Kidney glomerular epithelial cell (primary cell): ENCODE measurements at regions not wholly inside any gene's neighbourhood (a gene's known extent, or its start where the extent isn't known, plus 50 kb on each side); places are given as distances from the start of the nearest gene placed in this dataset.

Experiments used
- DNase-seq: peaks from one replicate; lab custom pipeline; 2025; lab: John Stamatoyannopoulos, UW

GRCh38 chr6:14713008-14713960, 532.6 kb upstream of the JARID2 start:
- peak; percentile 11 for DNase-seq

DNA sequence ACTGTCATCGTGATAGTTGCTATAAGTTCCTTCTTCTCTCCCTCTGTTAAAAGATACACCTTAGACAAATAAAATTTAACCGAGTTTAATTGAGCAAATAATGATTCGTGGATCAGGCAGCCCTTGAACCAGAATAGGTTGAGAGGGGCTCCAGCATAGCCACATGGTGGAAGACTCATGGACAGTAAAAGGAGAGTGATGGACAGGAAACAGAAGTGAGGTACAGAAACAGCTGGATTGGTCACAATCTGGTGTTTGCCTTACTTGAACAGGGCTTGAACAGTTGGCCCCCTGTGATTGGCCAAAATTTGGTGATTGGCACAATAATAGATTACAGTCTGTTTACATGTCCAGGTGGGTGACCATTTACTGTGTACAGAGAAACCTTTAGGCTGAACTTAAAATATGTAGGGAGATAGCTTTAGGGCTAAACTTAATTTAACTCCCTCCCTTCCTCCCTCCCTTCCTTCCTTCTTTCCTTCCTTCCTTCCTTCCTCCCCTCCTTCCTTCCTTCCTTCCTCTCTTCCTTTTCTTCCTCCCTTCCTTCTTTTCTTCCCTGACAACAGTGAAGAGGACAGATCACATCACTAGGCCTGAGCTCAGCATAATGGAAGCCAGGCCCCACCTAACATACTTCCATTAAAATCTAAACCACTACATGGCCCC, 531.8 kb upstream of the JARID2 start:
- no peak for DNase-seq

DNA sequence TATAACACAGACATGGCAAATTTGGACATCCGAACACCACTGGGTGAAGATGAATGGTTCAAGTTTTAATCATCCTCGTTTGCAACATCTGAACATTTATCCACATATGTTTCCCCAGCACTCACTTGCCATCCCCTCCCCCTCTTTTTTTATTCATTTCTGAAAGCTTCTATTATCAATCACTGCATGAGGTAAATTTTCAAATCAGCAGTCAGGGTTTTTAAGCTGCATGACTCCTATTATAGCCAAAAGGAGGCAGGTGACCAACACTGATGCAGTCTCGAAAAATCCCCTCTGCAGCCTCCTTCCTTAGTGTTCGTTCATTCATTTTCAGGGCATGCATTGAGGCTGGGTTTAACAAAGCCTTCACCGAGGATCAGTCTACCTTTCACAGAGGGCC, 530.8 kb upstream of the JARID2 start:
- DNase-seq: no peak

DNA sequence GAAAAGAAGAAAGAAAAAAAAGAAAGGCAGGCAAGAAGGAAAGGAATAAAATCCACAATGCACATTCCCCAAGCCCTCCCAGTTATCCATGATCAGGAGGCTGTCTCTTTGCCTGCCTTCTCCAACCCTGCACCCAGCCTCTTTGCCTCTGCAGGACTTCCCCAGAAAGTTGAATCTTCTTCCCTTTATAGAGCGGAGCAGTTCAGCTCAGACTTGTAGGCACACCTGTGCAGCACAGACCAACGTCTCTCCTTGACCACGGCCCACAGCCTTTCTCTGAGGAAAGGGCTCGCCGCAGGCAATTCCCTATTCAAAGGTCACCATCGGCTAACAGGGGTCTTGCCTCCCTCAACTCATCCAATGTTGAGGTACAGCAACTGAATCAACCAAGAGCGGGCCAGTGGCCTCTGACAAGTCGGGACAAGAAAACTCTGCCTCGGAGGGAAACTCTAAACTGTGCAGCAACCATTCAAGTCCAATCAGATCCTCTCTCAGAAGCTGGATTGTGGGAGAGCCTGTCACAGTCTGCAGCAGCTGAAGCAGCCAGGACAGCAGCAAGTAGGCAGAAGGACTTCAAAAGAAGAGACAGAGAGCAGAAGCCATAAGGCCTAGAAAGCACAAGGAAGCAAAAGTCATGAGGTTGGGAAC, 529.2 kb upstream of the JARID2 start:
- no peak for DNase-seq

DNA sequence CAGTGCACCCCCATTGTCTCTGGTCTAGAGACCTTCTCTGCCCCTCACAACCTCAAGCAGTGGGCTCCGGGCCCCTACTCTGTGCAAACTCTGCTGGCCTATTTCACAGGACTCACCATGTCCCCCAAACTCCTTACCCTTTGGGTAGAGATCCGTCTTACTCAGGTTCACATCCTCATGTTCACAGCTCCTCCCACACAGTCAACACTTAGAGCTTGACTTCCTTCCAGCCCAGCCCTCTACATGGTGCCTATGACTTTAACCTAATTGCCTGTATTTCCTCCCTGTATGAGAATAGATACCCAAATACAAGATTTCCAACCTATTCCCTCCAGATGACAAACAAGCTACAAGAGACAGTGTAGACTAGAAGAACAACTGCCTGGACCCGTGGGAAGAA, 528.6 kb upstream of the JARID2 start:
- DNase-seq: no peak

DNA sequence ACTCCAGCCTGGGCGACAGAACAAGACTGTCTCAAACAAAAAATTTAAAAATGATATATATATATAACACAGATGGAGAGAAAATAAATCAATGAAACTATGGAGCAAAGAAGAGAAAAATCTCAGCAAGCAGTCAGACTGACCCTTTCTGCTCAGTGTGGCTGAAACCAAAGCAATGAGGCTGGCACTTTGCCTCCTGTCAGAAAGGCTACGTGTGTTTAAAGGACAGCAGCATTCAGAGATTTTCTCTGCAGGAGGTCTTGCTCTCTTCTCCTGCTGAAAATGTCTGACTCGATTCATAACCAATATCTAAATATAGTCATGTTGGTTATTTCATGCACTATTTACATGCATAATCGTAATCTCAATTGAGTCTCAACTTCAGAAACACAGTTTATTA, 527.0 kb upstream of the JARID2 start:
- no peak for DNase-seq

DNA sequence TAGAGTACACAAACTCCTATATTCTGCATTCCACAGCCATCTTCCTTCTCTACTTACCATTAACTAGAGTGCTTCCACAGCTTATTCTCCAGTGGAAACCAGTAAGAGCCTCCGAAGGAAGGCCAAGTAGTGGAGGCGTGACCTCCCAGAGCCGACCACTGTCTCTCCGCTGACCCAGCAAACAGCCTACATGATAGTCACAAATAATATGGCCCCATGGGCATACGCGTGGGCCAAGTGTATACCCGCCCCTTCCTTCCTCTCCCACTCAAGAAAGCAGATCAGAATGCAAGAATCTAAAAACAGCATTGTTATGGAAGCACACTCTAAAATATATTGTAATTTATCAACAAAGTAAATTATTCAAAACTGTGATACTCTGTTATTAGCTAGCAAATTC, 526.6 kb upstream of the JARID2 start:
- no peak for DNase-seq

DNA sequence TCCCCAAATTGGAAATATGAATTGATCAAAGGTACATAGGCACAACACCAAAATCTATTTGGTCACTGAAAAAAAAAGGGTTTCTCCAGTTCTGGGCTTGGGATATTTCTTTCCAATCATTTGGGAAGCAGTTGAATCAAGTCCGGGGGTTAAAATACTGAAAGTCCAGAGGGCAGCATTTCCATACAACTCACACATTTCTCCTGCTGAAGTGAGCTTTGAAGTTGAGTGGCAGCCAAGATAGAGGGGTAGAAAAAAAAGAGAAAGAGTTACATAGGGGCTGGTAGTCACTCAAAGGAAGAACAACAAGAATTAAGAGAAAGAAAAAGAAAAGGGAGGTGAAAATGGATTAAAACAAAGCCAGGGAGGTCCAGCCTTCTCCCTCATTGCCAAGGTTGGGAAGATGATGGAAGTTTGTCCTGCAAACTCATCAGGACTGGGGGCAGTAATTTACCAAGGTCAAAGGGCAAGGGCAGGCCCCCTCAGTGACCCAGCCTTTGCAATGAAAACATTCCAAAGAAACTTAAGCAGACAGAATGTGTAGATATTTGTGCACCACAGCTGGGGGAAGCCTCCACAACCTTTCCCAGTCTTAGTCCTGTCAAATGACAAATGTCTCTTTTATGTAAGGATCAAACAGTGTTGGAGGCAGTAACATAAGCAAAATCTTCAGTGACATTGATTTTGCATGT, 525.3 kb upstream of the JARID2 start:
- DNase-seq: no peak

DNA sequence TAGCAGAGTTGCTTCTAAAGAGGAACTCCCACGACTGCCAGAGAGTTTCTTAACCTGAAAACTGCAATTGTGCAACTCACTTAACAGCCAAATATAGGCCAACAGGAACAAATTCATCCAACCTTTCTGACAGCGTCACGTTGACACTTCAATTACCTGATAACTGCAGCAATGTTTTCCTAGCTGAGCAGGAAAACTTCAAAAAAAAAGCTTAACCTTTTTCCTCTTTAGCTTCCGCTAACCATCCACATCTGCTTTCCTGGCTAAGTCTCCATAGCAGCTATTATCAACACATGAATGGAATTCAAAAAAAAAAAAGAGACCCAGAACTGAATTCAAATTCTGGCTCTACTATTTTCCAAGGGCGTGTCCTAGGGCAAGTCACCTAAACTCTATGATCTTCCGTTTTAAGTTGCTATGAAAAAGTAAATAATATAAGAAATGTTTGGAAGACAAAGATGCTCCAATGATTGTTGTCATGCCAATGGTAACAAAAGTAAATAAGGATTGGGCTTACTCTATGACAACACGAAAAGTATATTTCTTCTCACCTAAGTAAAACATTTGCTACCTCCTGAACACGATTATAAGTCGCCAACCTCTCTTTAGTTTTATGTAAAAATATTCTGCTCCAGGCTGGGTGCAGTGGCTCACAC, 524.6 kb upstream of the JARID2 start:
- DNase-seq: peak; percentile 15

DNA sequence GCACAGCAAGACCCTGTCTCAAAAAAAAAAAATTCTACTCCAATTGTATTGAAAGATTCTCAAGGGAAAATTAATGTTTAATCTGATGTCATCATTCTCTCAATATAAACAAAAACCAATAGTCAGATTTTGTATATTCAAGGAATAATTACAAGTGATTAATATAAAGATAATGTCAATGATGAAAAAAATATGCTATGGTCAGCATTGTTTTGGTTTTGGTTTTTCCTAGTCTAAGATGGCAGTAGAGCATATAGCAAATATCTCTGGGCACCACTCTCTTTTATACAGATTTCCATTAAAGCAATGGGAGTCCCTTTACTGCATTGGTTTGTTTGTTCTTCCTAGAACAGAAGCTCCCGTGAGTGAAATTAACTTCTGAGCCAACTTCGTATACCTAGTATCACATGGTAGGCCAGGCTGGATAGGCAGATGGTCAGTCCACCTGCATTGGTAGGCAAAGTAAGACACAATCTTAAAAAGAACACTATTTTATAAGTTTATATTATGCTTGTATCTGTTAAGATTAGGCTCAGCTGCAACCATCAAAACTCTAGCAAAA, 523.8 kb upstream of the JARID2 start:
- DNase-seq: no peak

- no peak for DNase-seq
These were observed 523.2 kb upstream of the JARID2 start for GRCh38 chr6:14722704-14723103.

- no peak for DNase-seq
These were observed 522.3 kb upstream of the JARID2 start for GRCh38 chr6:14723535-14724086.

GRCh38 chr6:14724549-14724948, 521.3 kb upstream of the JARID2 start:
- DNase-seq: no peak

DNA sequence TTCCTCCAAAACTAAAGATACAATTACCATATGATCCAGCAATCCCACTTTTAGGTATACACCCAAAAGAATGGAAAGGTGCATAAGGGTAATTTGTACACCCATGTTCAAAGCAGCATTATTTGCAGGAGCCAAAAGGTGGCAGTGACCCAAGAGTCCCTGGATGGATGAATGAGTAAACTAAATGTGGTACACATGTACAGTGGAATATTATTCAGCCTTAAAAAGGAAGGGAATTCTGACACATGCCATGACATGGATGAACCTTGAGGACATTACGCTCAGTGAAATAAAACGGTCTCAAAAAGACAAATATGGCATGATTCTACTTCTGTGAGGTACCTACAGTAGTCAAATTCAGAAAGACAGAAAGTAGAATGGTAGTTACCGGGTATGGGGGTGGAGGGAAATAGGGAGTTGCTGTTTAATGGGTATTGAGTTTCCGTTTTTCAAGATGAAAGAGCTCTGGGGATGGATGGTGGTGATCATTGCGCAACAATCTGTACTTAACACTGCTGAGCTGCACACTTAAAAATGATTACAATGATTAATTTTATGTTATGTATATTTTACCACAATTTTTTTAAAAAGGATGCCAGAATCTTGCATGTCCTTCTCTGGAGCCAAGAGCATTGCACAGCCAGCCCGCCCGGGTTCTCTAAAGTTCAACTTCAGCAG, 518.9 kb upstream of the JARID2 start:
- no peak for DNase-seq

GRCh38 chr6:14727494-14728395, 518.1 kb upstream of the JARID2 start:
- no peak for DNase-seq

GRCh38 chr6:14728396-14729024, 517.4 kb upstream of the JARID2 start:
- DNase-seq: no peak

DNA sequence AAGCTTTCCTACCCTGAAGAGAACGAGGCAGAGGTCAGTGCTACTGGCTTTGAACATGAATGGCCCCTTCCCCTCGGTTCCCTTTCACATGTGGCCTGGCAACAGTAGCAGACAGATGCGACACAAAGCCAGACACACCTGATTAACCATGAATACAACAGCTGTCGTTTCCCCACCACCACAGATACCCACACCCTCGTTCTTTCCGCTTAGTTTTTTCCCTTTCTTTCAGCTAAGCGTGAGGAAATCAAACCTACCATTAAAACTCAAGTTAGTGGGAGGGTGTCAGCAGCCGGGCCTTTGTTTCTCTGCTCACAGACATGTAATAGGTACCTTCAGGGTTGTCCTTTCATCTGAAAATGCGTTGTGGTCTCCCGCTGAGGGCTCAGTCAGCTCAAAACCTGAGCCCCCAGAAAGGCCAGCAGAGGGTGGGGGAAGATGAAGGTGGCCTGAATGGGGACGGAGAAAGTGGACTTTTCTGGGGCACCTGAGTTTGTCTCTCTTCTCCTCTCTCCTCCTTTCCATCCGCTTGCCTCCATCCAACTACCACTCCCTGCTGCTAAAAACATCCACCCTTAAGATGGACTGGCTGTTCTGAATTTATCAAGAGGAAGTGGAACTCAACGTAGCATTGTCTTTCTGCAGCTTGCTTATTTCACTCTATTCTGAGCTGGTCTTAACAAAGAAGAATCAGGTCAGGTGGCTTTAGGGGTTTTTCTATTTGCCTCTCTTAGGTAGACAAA, 516.6 kb upstream of the JARID2 start:
- no peak for DNase-seq

GRCh38 chr6:14730654-14731053, 515.2 kb upstream of the JARID2 start:
- no peak for DNase-seq
